GM13977 (cell line): ENCODE measurements at regions not wholly inside any gene's neighbourhood (a gene's known extent, or its start where the extent isn't known, plus 50 kb on each side); places are given as distances from the start of the nearest gene placed in this dataset.

Experiments
- DNase-seq: peaks from one replicate; pipeline ENCODE4 v3.0.0; 2012; ENCODE audit warnings: low spot score
- in situ Hi-C: fragments of 300-500 bp; cut with MboI; formaldehyde crosslinking; loops from one replicate; pipeline ENCODE4 v1.12.0; 2022; ENCODE audit warnings: low sequenced_read_pairs, low pct_unique_long_range_greater_than_20kb, mixed read lengths, inconsistent platforms; ENCODE audit not compliant: unreplicated experiment
- TF ChIP-seq, protein P1 (sequence below): IDR thresholded peaks from 2 replicates; pipeline ENCODE4 v1.5.1; 2012; ENCODE audit warnings: mild to moderate bottlenecking, control low read depth; ENCODE audit not compliant: insufficient read depth; ENCODE audit errors: extremely low read depth, missing control alignments

DNA sequence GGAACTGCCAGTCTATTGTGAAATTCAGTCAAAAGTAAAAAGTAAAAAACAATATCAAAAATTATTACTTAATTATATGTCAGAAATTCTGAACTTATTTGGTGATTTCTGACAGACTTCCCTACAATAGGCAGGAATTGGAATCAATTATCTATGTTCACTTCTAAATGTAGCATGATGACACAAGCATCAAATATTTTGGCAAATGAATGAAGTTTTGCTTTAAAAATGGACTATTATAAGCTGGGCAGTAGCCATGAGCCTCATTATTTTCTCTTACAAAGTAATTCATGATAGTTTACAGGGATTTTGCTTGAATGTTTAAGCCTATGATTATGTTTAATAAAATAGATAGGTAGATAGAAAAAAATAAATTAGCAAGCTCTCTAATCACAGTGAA lies 582.6 kb downstream of the SLITRK6 start:
- TF ChIP-seq, protein P1, sequence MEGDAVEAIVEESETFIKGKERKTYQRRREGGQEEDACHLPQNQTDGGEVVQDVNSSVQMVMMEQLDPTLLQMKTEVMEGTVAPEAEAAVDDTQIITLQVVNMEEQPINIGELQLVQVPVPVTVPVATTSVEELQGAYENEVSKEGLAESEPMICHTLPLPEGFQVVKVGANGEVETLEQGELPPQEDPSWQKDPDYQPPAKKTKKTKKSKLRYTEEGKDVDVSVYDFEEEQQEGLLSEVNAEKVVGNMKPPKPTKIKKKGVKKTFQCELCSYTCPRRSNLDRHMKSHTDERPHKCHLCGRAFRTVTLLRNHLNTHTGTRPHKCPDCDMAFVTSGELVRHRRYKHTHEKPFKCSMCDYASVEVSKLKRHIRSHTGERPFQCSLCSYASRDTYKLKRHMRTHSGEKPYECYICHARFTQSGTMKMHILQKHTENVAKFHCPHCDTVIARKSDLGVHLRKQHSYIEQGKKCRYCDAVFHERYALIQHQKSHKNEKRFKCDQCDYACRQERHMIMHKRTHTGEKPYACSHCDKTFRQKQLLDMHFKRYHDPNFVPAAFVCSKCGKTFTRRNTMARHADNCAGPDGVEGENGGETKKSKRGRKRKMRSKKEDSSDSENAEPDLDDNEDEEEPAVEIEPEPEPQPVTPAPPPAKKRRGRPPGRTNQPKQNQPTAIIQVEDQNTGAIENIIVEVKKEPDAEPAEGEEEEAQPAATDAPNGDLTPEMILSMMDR: no peak
- no peak for DNase-seq
- in situ Hi-C loops: no loop called here

GRCh38 chr13:85212692-85213091 lies 586.5 kb downstream of the SLITRK6 start:
- DNase-seq: no peak
- in situ Hi-C loops: no loop called here
- TF ChIP-seq, protein P1: no peak

- TF ChIP-seq, protein P1: no peak
- in situ Hi-C loops: no loop called here
- no peak for DNase-seq
Measured at GRCh38 chr13:85204668-85205344, 594.4 kb downstream of the SLITRK6 start.

- in situ Hi-C loops: no loop called here
- TF ChIP-seq, protein P1: no peak
- no peak for DNase-seq
Measured at GRCh38 chr13:85197431-85197830, 601.8 kb downstream of the SLITRK6 start.

DNA sequence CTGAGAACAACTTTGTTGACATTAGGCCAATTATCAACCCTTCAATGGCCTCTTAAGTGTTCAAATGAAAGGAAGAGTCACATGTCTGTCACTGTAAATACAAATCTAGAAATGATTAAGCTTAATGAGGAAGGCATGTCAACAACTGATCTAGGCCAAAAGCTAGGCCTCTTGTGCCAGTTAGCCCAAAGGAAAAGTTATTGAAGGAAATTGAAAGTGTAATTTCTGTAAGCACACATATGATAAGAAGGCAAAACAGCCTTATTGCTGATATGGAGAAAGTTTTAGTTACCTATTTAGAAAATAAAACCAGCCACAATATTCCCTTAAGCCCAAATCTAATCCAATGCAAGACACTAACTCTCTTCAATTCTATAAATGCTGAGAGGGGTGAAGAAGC lies 604.7 kb downstream of the SLITRK6 start:
- in situ Hi-C loops: no loop called here
- TF ChIP-seq, protein P1: no peak
- no peak for DNase-seq

DNA sequence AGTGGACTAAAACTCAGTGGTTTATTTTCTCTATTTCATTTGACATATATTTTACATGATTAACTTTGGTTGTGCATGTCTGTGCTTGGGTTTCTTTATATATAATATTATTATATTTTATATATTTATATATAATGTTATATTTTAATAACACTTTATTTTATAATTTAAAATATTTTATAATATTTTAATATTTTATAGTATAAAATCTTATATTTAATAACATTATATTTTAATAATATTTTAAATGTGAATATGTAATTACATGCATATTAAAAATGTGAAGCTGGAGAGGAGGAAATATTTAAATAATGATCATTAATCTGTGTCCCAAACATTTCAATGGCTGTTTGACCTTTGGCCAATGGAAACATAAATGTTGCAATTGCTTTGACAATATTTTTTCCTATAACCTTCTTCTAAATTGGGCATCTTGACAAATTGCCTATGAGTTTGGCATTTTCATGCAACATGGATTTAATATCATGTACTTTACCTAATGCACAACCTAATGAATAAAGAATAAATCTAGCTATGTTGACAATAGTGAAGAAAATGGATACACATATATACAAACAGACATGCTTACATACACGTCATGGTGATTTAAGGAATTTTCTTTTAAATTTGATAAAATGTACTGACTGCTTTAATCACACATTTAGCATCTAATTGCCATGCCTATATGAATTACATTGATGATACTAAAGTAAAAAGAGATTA lies 607.1 kb downstream of the SLITRK6 start:
- in situ Hi-C loops: no loop called here

More for the DNA sequence above, 607.1 kb downstream of the SLITRK6 start:
- TF ChIP-seq, protein P1: no peak
- no peak for DNase-seq
